Heart left ventricle (tissue), 13 donors: ENCODE measurements at regions not wholly inside any gene's neighbourhood (a gene's known extent, or its start where the extent isn't known, plus 50 kb on each side); places are given as distances from the start of the nearest gene placed in this dataset.

Experiments used
- POLR2A ChIP-seq, 2 donors: fragments of 450-650 bp; IDR thresholded peaks; one replicate each; pipeline ENCODE4 v1.6.1; 2017; ENCODE audit warnings: antibody characterized with exemption in 2 of 2, mild to moderate bottlenecking in 2 of 2, moderate library complexity in 2 of 2
- TF ChIP-seq, protein P1 (sequence below), 12 donors: fragments of 200-600 bp; sonication (generic) in 4 of 12; IDR thresholded peaks; one replicate each; pipeline versions ENCODE4 v1.5.0 to v1.8.0; 2018 to 2022; ENCODE audit warnings: antibody characterized with exemption in 12 of 12, mild to moderate bottlenecking in 5 of 12
- donor health status: ischemic (EF 13 %, LVEDD 7.1; RV severe dilation, severe dysfunction).
- donor health status: DM: no; HTN: yes; CAD: no.
- donor health status: DM: no; HTN: no; CAD: no.
- donor health status: ischemic (EF 25% LVEDD 6.9; RV normal size, moderate dysfunction).
- donor health status: ischemic (EF 25% LVEDD 5.7; RV mildly dilated, moderate dysfunction).
- donor health status: ischemic (EF 35%, LVEDD 5.7; RV mildly dilated, moderate dysfunction).
- donor health status: nonischemic (EF 11% LVEDD 7.7; RV severe dilation, severe dysfunction).
- donor health status: DM: yes; HTN: yes; CAD: no.
- donor health status: PGD.
- donor health status: ischemic (EF 29% LVEDD 5.4; RV normal size, mild dysfunction).
- donor health status: nonischemic (EF 23%, LVEDD 6.1; RV moderate dilation, normal function).

DNA sequence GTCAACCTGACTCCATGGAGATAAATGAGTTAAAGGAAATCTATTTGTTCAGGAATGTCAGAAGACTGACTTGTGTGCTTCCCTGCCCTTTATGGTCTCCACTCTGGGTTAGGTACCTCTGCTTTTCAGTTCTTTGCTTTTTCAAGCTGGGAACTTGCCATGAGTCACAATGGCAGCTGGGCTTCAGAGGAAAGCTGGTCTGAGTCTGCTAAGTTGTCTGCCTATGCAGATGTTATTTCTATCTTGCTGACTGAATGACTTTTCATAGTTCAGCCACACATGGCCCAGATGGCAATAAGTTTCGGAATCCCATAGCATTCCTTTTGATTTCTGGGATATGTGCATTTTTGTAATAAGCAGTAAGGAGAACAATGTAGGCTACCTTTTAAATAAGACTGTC is 337.9 kb upstream of the FGF13 start:
- TF ChIP-seq, protein P1, sequence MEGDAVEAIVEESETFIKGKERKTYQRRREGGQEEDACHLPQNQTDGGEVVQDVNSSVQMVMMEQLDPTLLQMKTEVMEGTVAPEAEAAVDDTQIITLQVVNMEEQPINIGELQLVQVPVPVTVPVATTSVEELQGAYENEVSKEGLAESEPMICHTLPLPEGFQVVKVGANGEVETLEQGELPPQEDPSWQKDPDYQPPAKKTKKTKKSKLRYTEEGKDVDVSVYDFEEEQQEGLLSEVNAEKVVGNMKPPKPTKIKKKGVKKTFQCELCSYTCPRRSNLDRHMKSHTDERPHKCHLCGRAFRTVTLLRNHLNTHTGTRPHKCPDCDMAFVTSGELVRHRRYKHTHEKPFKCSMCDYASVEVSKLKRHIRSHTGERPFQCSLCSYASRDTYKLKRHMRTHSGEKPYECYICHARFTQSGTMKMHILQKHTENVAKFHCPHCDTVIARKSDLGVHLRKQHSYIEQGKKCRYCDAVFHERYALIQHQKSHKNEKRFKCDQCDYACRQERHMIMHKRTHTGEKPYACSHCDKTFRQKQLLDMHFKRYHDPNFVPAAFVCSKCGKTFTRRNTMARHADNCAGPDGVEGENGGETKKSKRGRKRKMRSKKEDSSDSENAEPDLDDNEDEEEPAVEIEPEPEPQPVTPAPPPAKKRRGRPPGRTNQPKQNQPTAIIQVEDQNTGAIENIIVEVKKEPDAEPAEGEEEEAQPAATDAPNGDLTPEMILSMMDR (IDR thresholded peaks at IDR 0.05), result no peak
- no peak for TF ChIP-seq POLR2A (IDR thresholded peaks at IDR 0.05)
